DOHH2 (cell line): ENCODE measurements at regions not wholly inside any gene's neighbourhood (a gene's known extent, or its start where the extent isn't known, plus 50 kb on each side); places are given as distances from the start of the nearest gene placed in this dataset.
"Not testable (repeated sequence)": the region's sequence is repeated elsewhere in the genome, so short reads cannot be mapped to it uniquely, and the experiment has no call there.

Experiments used
- H3F3A ChIP-seq: fragments of 200-600 bp; sonication (generic), shearing (Covaris generic); 2 replicates; pipeline ENCODE4 v1.6.0; 2016; ENCODE audit warnings: antibody characterized with exemption, mild to moderate bottlenecking; ENCODE audit not compliant: control insufficient read depth, insufficient read depth
- H3K27ac ChIP-seq: fragments of 200-600 bp; sonication (generic); 2 replicates; pipeline ENCODE4 v1.5.1; 2014; ENCODE audit warnings: low read depth, mild to moderate bottlenecking, low read length, moderate library complexity
- H3K27me3 ChIP-seq: fragments of 200-600 bp; sonication (generic); 2 replicates; pipeline ENCODE4 v1.6.1; 2014; ENCODE audit warnings: mild to moderate bottlenecking, low read length, mixed read lengths; ENCODE audit not compliant: control insufficient read depth
- H3K36me3 ChIP-seq: fragments of 200-600 bp; sonication (generic); 2 replicates; pipeline ENCODE4 v1.6.1; 2014; ENCODE audit warnings: mild to moderate bottlenecking, low read length, moderate library complexity, mixed read lengths; ENCODE audit not compliant: control insufficient read depth
- H3K4me1 ChIP-seq: fragments of 200-600 bp; sonication (generic); 2 replicates; pipeline ENCODE4 v1.6.1; 2014; ENCODE audit warnings: mild to moderate bottlenecking, low read length, mixed read lengths; ENCODE audit not compliant: control insufficient read depth
- H3K4me2 ChIP-seq: fragments of 200-600 bp; sonication (generic); 2 replicates; pipeline ENCODE4 v1.6.0; 2014; ENCODE audit warnings: mild to moderate bottlenecking, low read length, moderate library complexity
- H3K4me3 ChIP-seq: fragments of 200-600 bp; sonication (generic); 2 replicates; pipeline ENCODE4 v1.5.1; 2014; ENCODE audit warnings: mild to moderate bottlenecking, low read length, mixed read lengths
- H3K79me2 ChIP-seq: fragments of 200-600 bp; sonication (generic); 2 replicates; pipeline ENCODE4 v1.6.1; 2014; ENCODE audit warnings: mild to moderate bottlenecking, low read length, mixed read lengths; ENCODE audit not compliant: control insufficient read depth
- H3K9me2 ChIP-seq: fragments of 200-600 bp; sonication (generic); replicated peaks from 2 replicates; pipeline ENCODE4 v1.6.1; 2014; ENCODE audit warnings: mild to moderate bottlenecking, low read length, mixed read lengths; ENCODE audit not compliant: control insufficient read depth
- H3K9me3 ChIP-seq: fragments of 200-600 bp; sonication (generic); 2 replicates; pipeline ENCODE4 v1.6.1; 2014; ENCODE audit warnings: antibody characterized with exemption, low read length, mixed read lengths; ENCODE audit not compliant: control insufficient read depth, insufficient read depth
- H4K20me1 ChIP-seq: fragments of 200-600 bp; sonication (generic); 2 replicates; pipeline ENCODE4 v1.6.0; 2014; ENCODE audit warnings: low read depth, mild to moderate bottlenecking, antibody characterized with exemption, low read length, moderate library complexity; ENCODE audit not compliant: control insufficient read depth, insufficient read depth
- CTCF ChIP-seq: fragments of 200-600 bp; sonication (generic); IDR thresholded peaks from one replicate; pipeline ENCODE4 v1.5.1; 2014; ENCODE audit warnings: antibody characterized with exemption, mild to moderate bottlenecking, low read depth, low read length; ENCODE audit not compliant: poor library complexity, severe bottlenecking
- EZH2phosphoT487 ChIP-seq: fragments of 200-600 bp; sonication (generic); IDR thresholded peaks from 2 replicates; pipeline ENCODE4 v1.6.1; 2017; ENCODE audit warnings: borderline replicate concordance, mild to moderate bottlenecking, antibody characterized with exemption, low read length, moderate library complexity, mixed read lengths

GRCh38 chr5:122515210-122515609 lies 203.2 kb downstream of the SNCAIP start:
- H3K9me2 ChIP-seq, H3K9me3 ChIP-seq, H3K27ac ChIP-seq, H3K79me2 ChIP-seq, H3K4me3 ChIP-seq, H4K20me1 ChIP-seq, H3K36me3 ChIP-seq, H3K4me2 ChIP-seq, H3F3A ChIP-seq, H3K27me3 ChIP-seq, H3K4me1 ChIP-seq: not testable (repeated sequence)

GRCh38 chr5:122515709-122516431 lies 203.8 kb downstream of the SNCAIP start:
- Histone ChIP-seq H3K9me2 (no peaks in the 10 kb centered on the region), H3K9me3 (no peaks in the 10 kb centered on the region), H3K27ac (no peak overlapping the region), H3K79me2 (no peaks in the 10 kb centered on the region), H3K4me1 (no peaks in the 10 kb centered on the region), H3K36me3 (no peaks in the 10 kb centered on the region), H4K20me1 (no peaks in the 10 kb centered on the region), H3K4me2 (no peak overlapping the region), H3F3A (no peaks in the 10 kb centered on the region), H3K4me3 (no peak overlapping the region), H3K27me3 (no peaks in the 10 kb centered on the region)
- TF ChIP-seq EZH2phosphoT487 (no peak), CTCF (peak; percentile 34)

- no peaks in the 10 kb centered on the region for H3K9me3 ChIP-seq
- H3K4me2 ChIP-seq = no peak overlapping the region
- no peaks in the 10 kb centered on the region for H3K27me3 ChIP-seq
- H3F3A ChIP-seq = no peaks in the 10 kb centered on the region
- H4K20me1 ChIP-seq = no peaks in the 10 kb centered on the region
- no peak overlapping the region for H3K4me3 ChIP-seq
- no peaks in the 10 kb centered on the region for H3K36me3 ChIP-seq
- H3K9me2 ChIP-seq = no peaks in the 10 kb centered on the region
- TF ChIP-seq CTCF = no peak
- no peak for TF ChIP-seq EZH2phosphoT487
- H3K27ac ChIP-seq = no peak overlapping the region
- H3K4me1 ChIP-seq = no peaks in the 10 kb centered on the region
- no peaks in the 10 kb centered on the region for H3K79me2 ChIP-seq
Observed at GRCh38 chr5:122516432-122516743, 204.4 kb downstream of the SNCAIP start.

GRCh38 chr5:122517091-122517490 lies 205.1 kb downstream of the SNCAIP start:
- no peaks in the 10 kb centered on the region for H3K9me2 ChIP-seq
- H3K79me2 ChIP-seq = no peaks in the 10 kb centered on the region
- no peak overlapping the region for H3K4me2 ChIP-seq
- no peaks in the 10 kb centered on the region for H3K36me3 ChIP-seq
- no peaks in the 10 kb centered on the region for H3K4me1 ChIP-seq
- H3K9me3 ChIP-seq = no peaks in the 10 kb centered on the region
- H3K27ac ChIP-seq = no peak overlapping the region
- no peak overlapping the region for H3K4me3 ChIP-seq
- no peaks in the 10 kb centered on the region for H3K27me3 ChIP-seq
- no peaks in the 10 kb centered on the region for H4K20me1 ChIP-seq
- no peaks in the 10 kb centered on the region for H3F3A ChIP-seq
- no peak for TF ChIP-seq EZH2phosphoT487
- TF ChIP-seq CTCF = no peak
